H9 (cell line): ENCODE measurements at regions not wholly inside any gene's neighbourhood (a gene's known extent, or its start where the extent isn't known, plus 50 kb on each side); places are given as distances from the start of the nearest gene placed in this dataset.

Experiments used
- DNase-seq: peaks from one replicate; pipeline ENCODE4 v3.0.0-alpha.2; 2017
- H2AFZ ChIP-seq: one replicate; pipeline ENCODE4 v1.6.1; 2013; ENCODE audit warnings: mild to moderate bottlenecking, low read length, control low read depth, moderate library complexity
- H2AK5ac ChIP-seq: 2 replicates; pipeline ENCODE4 v1.6.1; 2013; ENCODE audit warnings: low read length, control low read depth, mixed read lengths; ENCODE audit not compliant: insufficient read length
- H2BK120ac ChIP-seq: one replicate; pipeline ENCODE4 v1.6.1; 2013; ENCODE audit warnings: low read depth, mild to moderate bottlenecking, low read length, control low read depth, inconsistent platforms; ENCODE audit not compliant: poor library complexity, severe bottlenecking
- H2BK12ac ChIP-seq: 2 replicates; pipeline ENCODE4 v1.6.1; 2013; ENCODE audit warnings: low read length, control low read depth, mixed read lengths, low read depth; ENCODE audit not compliant: insufficient read length
- H2BK15ac ChIP-seq: 2 replicates; pipeline ENCODE4 v1.6.1; 2013; ENCODE audit warnings: low read depth, low read length, control low read depth
- H2BK20ac ChIP-seq: one replicate; pipeline ENCODE4 v1.6.1; 2013; ENCODE audit warnings: low read depth, mild to moderate bottlenecking, low read length, control low read depth, inconsistent platforms; ENCODE audit not compliant: poor library complexity, severe bottlenecking
- H2BK5ac ChIP-seq: 2 replicates; pipeline ENCODE4 v1.6.1; 2013; ENCODE audit warnings: low read length, control low read depth, mixed read lengths; ENCODE audit not compliant: insufficient read length
- H3K14ac ChIP-seq: 2 replicates; pipeline ENCODE4 v1.6.1; 2013; ENCODE audit warnings: low read length, control low read depth; ENCODE audit not compliant: insufficient read depth
- H3K18ac ChIP-seq: 2 replicates; pipeline ENCODE4 v1.6.1; 2013; ENCODE audit warnings: low read depth, mild to moderate bottlenecking, mixed read lengths, low read length, control low read depth; ENCODE audit not compliant: insufficient read length
- H3K23ac ChIP-seq: 2 replicates; pipeline ENCODE4 v1.6.1; 2013; ENCODE audit warnings: low read length, control low read depth, mixed read lengths, low read depth; ENCODE audit not compliant: insufficient read length
- H3K23me2 ChIP-seq: 2 replicates; pipeline ENCODE4 v1.6.1; 2013; ENCODE audit warnings: low read depth, mild to moderate bottlenecking, mixed read lengths, low read length, control low read depth; ENCODE audit not compliant: insufficient read length, poor library complexity, severe bottlenecking
- H3K27ac ChIP-seq: 2 replicates; pipeline ENCODE4 v1.5.1; 2013; ENCODE audit warnings: low read length, control low read depth, mixed read lengths, low read depth; ENCODE audit not compliant: insufficient read length
- H3K27me3 ChIP-seq: 2 replicates; pipeline ENCODE4 v1.6.1; 2013; ENCODE audit warnings: low read length, control low read depth, inconsistent platforms; ENCODE audit not compliant: insufficient read depth
- H3K4ac ChIP-seq: 2 replicates; pipeline ENCODE4 v1.6.1; 2013; ENCODE audit warnings: low read depth, mild to moderate bottlenecking, control low read depth, inconsistent platforms, low read length, moderate library complexity
- H3K4me1 ChIP-seq: 2 replicates; pipeline ENCODE4 v1.6.1; 2013; ENCODE audit warnings: low read length, control low read depth, inconsistent platforms; ENCODE audit not compliant: insufficient read depth
- H3K4me2 ChIP-seq: 2 replicates; pipeline ENCODE4 v1.6.1; 2013; ENCODE audit warnings: low read length, control low read depth, mixed read lengths; ENCODE audit not compliant: insufficient read length, insufficient read depth
- H3K56ac ChIP-seq: 2 replicates; pipeline ENCODE4 v1.6.1; 2013; ENCODE audit warnings: low read depth, mild to moderate bottlenecking, mixed read lengths, low read length, control low read depth; ENCODE audit not compliant: insufficient read length
- H3K79me1 ChIP-seq: 2 replicates; pipeline ENCODE4 v1.6.1; 2013; ENCODE audit warnings: low read depth, mild to moderate bottlenecking, moderate library complexity, low read length, control low read depth, inconsistent platforms; ENCODE audit not compliant: insufficient read depth, poor library complexity, severe bottlenecking
- H3K79me2 ChIP-seq: 2 replicates; pipeline ENCODE4 v1.6.1; 2013; ENCODE audit warnings: low read length, control low read depth, inconsistent platforms; ENCODE audit not compliant: insufficient read depth
- H3K9ac ChIP-seq: 2 replicates; pipeline ENCODE4 v1.6.1; 2013; ENCODE audit warnings: low read length, control low read depth, mixed read lengths; ENCODE audit not compliant: insufficient read length; ENCODE audit errors: extremely low read depth
- H3K9me3 ChIP-seq: one replicate; pipeline ENCODE4 v1.6.1; 2013; ENCODE audit warnings: low read depth, low read length, inconsistent platforms; ENCODE audit not compliant: control insufficient read depth
- H3T11ph ChIP-seq: one replicate; pipeline ENCODE4 v1.6.1; 2013; ENCODE audit warnings: mild to moderate bottlenecking, low read length, control low read depth, inconsistent platforms
- H4K20me1 ChIP-seq: one replicate; pipeline ENCODE4 v1.6.1; 2013; ENCODE audit not compliant: control insufficient read depth, insufficient read length, insufficient read depth
- H4K5ac ChIP-seq: 2 replicates; pipeline ENCODE4 v1.6.1; 2013; ENCODE audit warnings: low read depth, mild to moderate bottlenecking, mixed read lengths, low read length, control low read depth; ENCODE audit not compliant: insufficient read length
- H4K8ac ChIP-seq: replicated peaks from 2 replicates; pipeline ENCODE4 v1.6.1; 2013; ENCODE audit warnings: low read length, control low read depth, mixed read lengths, low read depth; ENCODE audit not compliant: insufficient read length
- H4K91ac ChIP-seq: 2 replicates; pipeline ENCODE4 v1.6.1; 2013; ENCODE audit warnings: low read depth, mild to moderate bottlenecking, moderate library complexity, mixed read lengths, low read length, control low read depth; ENCODE audit not compliant: insufficient read length
- H3K27ac Mint-ChIP-seq, 3 experiments: 2 replicates in 2 of 3; 3 replicates in 1 of 3; pipeline ENCODE4 v1.8.0; 2020 to 2021; ENCODE audit warnings: mixed read lengths in 3 of 3, mild to moderate bottlenecking in 1 of 3, moderate library complexity in 1 of 3
- H3K27me3 Mint-ChIP-seq: 2 replicates; pipeline ENCODE4 v1.8.0; 2021; ENCODE audit warnings: low read depth, mild to moderate bottlenecking, moderate library complexity, mixed read lengths
- H3K36me3 Mint-ChIP-seq, 3 experiments: 2 replicates in 2 of 3; 3 replicates in 1 of 3; pipeline ENCODE4 v1.8.0; 2020 to 2021; ENCODE audit warnings: low read depth in 3 of 3, mixed read lengths in 3 of 3; ENCODE audit not compliant: insufficient read depth in 1 of 3
- H3K4me1 Mint-ChIP-seq, 2 experiments: 2 replicates each; pipeline ENCODE4 v1.8.0; 2020; ENCODE audit warnings: mixed read lengths in 2 of 2
- H3K4me3 Mint-ChIP-seq, 2 experiments: 2 replicates in 1 of 2; 3 replicates in 1 of 2; pipeline ENCODE4 v1.8.0; 2020 to 2021; ENCODE audit warnings: mild to moderate bottlenecking in 2 of 2, mixed read lengths in 2 of 2, moderate library complexity in 1 of 2
- H3K9me3 Mint-ChIP-seq, 2 experiments: 2 replicates in 1 of 2; 3 replicates in 1 of 2; pipeline ENCODE4 v1.8.0; 2020; ENCODE audit warnings: mild to moderate bottlenecking in 2 of 2, mixed read lengths in 2 of 2, moderate library complexity in 1 of 2
- CTCF ChIP-seq: fragments of 200-600 bp; sonication (generic); conservative IDR thresholded peaks from 3 replicates; pipeline ENCODE4 v1.8.0; 2021; ENCODE audit warnings: antibody characterized with exemption, mild to moderate bottlenecking
- WGBS: extraction: QIAGEN DNeasy Blood & Tissue Kit; methylation state at CpG from one replicate; pipeline ENCODE4 v1.1.7; 2013; ENCODE audit warnings: missing lambda C conversion rate, low lambda C conversion rate, mixed read lengths; ENCODE audit not compliant: insufficient read length; ENCODE audit errors: extremely low coverage; 5-methylcytosine and 5-hydroxymethylcytosine counted together

GRCh38 chrX:6681521-6682145, 146.7 kb upstream of the VCX3A start:
- peaks cover 29 to 32% of the 10 kb centered on the region in 2 experiments for H3K4me1 Mint-ChIP-seq
- H3K27ac Mint-ChIP-seq: no peak overlapping the region; a peak in 2 of 7 replicates
- Histone ChIP-seq H3K27ac (no peak overlapping the region), H3K18ac (no peak overlapping the region), H2BK5ac (no peak overlapping the region), H3K4ac (no peak overlapping the region), H2BK15ac (no peak overlapping the region), H4K5ac (no peak overlapping the region), H4K8ac (no peak overlapping the region), H2AK5ac (no peak overlapping the region), H3K4me1 (no peaks in the 10 kb centered on the region; the same call in 1 of the 2 replicates), H3K9ac (no peak overlapping the region), H3K14ac (no peak overlapping the region), H3K4me2 (no peak overlapping the region), H3K9me3 (no peaks in the 10 kb centered on the region), H3T11ph (no peak overlapping the region), H2BK12ac (no peak overlapping the region), H3K23ac (no peak overlapping the region), H3K79me1 (no peaks in the 10 kb centered on the region), H2BK120ac (no peak overlapping the region), H3K56ac (no peak overlapping the region), H4K91ac (no peak overlapping the region), H2AFZ (no peak overlapping the region), H3K23me2 (no peaks in the 10 kb centered on the region), H3K79me2 (no peaks in the 10 kb centered on the region), H3K27me3 (no peaks in the 10 kb centered on the region), H2BK20ac (no peak overlapping the region), H4K20me1 (no peaks in the 10 kb centered on the region)
- WGBS: no CpG with 5 or more reads among the region's 7 CpGs
- no peaks in the 10 kb centered on the region for H3K27me3 Mint-ChIP-seq
- peaks cover 8 to 9% of the 10 kb centered on the region in 2 experiments for H3K9me3 Mint-ChIP-seq
- DNase-seq: no peak
- no peak for TF ChIP-seq CTCF
- peaks cover 9 to 18% (median 11%) of the 10 kb centered on the region in 3 experiments for H3K36me3 Mint-ChIP-seq
- no peak overlapping the region for H3K4me3 Mint-ChIP-seq
